Lower leg skin (tissue), 3 donors: ENCODE measurements at regions not wholly inside any gene's neighbourhood (a gene's known extent, or its start where the extent isn't known, plus 50 kb on each side); places are given as distances from the start of the nearest gene placed in this dataset.

Experiments
- POLR2A ChIP-seq, 2 donors: fragments of 450-650 bp; IDR thresholded peaks; one replicate each; pipeline ENCODE4 v1.6.1; 2016 to 2017; ENCODE audit warnings: antibody characterized with exemption in 2 of 2, mild to moderate bottlenecking in 1 of 2, moderate library complexity in 1 of 2
- TF ChIP-seq, protein P1 (sequence below), 3 donors: fragments of 450-650 bp; IDR thresholded peaks; one replicate each; pipeline ENCODE4 v1.5.1; 2016; ENCODE audit warnings: antibody characterized with exemption in 3 of 3, mild to moderate bottlenecking in 3 of 3, moderate library complexity in 2 of 3

DNA sequence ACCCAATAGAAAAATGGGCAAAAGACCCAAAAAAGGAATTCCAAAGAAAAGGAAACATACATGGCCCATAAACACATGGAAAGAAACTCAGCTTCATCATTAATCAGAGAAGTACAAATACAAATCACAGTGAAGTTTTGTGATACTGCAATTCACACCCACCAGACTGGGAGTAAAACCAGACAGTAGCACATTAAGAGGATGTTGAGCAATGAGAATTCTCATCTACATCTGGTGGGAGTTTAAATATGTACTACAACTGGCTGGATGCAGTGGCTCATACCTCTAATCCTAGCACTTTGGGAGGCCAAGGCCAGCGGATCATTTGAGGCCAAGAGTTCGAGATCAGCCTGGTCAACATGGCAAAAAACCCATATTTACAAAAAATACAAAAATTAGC lies 125.7 kb upstream of the PHACTR1 start:
- TF ChIP-seq, protein P1, sequence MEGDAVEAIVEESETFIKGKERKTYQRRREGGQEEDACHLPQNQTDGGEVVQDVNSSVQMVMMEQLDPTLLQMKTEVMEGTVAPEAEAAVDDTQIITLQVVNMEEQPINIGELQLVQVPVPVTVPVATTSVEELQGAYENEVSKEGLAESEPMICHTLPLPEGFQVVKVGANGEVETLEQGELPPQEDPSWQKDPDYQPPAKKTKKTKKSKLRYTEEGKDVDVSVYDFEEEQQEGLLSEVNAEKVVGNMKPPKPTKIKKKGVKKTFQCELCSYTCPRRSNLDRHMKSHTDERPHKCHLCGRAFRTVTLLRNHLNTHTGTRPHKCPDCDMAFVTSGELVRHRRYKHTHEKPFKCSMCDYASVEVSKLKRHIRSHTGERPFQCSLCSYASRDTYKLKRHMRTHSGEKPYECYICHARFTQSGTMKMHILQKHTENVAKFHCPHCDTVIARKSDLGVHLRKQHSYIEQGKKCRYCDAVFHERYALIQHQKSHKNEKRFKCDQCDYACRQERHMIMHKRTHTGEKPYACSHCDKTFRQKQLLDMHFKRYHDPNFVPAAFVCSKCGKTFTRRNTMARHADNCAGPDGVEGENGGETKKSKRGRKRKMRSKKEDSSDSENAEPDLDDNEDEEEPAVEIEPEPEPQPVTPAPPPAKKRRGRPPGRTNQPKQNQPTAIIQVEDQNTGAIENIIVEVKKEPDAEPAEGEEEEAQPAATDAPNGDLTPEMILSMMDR (IDR thresholded peaks at IDR 0.05) = no peak
- no peak for TF ChIP-seq POLR2A (IDR thresholded peaks at IDR 0.05)
